IPS-18c (cell line): ENCODE measurements at regions not wholly inside any gene's neighbourhood (a gene's known extent, or its start where the extent isn't known, plus 50 kb on each side); places are given as distances from the start of the nearest gene placed in this dataset.

Experiments used
- H3K4me3 ChIP-seq: 2 replicates; pipeline ENCODE4 v1.7.0; 2013; ENCODE audit warnings: low read depth, mild to moderate bottlenecking, low read length, moderate library complexity; ENCODE audit not compliant: insufficient read depth
- H3K9me3 ChIP-seq: one replicate; pipeline ENCODE4 v1.6.1; 2013; ENCODE audit warnings: mild to moderate bottlenecking, low read length, moderate library complexity; ENCODE audit not compliant: control insufficient read depth, insufficient read depth

GRCh38 chr9:107620801-107621200, 131.2 kb upstream of the KLF4 start:
- Histone ChIP-seq H3K4me3 (no peak overlapping the region), H3K9me3 (no peaks in the 10 kb centered on the region)

GRCh38 chr9:107620236-107620635, 130.7 kb upstream of the KLF4 start:
- Histone ChIP-seq H3K4me3 (no peak overlapping the region), H3K9me3 (no peaks in the 10 kb centered on the region)

GRCh38 chr9:107615321-107615720, 125.8 kb upstream of the KLF4 start:
- H3K9me3 ChIP-seq: no peaks in the 10 kb centered on the region
- H3K4me3 ChIP-seq: no peak overlapping the region

DNA sequence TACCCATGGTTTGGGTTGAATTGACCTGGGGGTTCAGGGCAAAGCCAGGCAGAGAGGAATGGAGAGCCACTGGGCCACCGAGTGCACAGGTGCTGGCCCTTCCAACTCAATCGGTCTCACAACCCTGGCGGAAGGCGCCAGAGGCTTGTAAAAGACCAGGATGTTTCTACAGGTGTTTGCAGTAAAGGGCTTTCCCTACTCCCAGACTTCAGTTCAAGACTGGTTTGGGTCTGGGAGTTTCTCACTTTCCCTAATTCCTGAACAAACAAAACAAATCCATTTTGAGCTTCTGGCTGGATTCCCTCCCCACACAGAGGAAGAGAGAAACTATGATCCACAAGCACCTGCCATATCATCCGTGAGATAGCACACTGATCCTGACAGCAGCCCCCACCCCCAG, 125.2 kb upstream of the KLF4 start:
- Histone ChIP-seq H3K9me3 (no peaks in the 10 kb centered on the region), H3K4me3 (no peak overlapping the region)

DNA sequence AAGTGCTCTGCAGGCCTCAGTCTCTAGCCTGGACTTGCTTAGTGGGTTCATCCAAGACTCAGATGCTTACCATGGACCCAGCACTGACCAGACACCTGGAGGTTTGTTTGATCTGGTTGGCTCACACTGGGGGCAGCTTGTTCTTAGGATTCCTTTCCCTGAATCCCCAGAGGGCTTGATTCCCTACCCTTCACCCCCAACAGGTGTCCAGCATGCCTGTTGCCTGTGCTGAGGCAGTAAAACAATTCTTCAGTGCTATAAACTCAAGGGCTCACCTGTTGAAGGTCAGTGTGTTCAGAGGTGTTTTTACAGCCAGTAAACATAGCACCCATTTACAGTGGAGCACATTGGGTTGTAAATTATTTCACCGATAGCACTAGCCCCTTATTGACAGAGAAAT, 123.8 kb upstream of the KLF4 start:
- Histone ChIP-seq H3K4me3 (no peak overlapping the region), H3K9me3 (no peaks in the 10 kb centered on the region)

GRCh38 chr9:107612136-107612535, 122.6 kb upstream of the KLF4 start:
- Histone ChIP-seq H3K4me3 (no peak overlapping the region), H3K9me3 (no peaks in the 10 kb centered on the region)

GRCh38 chr9:107609547-107609946, 120.0 kb upstream of the KLF4 start:
- no peak overlapping the region for H3K4me3 ChIP-seq
- no peaks in the 10 kb centered on the region for H3K9me3 ChIP-seq

- no peak overlapping the region for H3K4me3 ChIP-seq
Observed at GRCh38 chr9:107606149-107606790, 116.7 kb upstream of the KLF4 start.

GRCh38 chr9:107605041-107605440, 115.5 kb upstream of the KLF4 start:
- no peak overlapping the region for H3K4me3 ChIP-seq
- H3K9me3 ChIP-seq: peaks cover 2% of the 10 kb centered on the region

More at GRCh38 chr9:107606149-107606790, 116.7 kb upstream of the KLF4 start:
- peaks cover 2% of the 10 kb centered on the region for H3K9me3 ChIP-seq

- no peak overlapping the region for H3K4me3 ChIP-seq
- peaks cover 2% of the 10 kb centered on the region for H3K9me3 ChIP-seq
Observed at GRCh38 chr9:107603281-107603680, 113.7 kb upstream of the KLF4 start.

GRCh38 chr9:107600060-107600573, 110.5 kb upstream of the KLF4 start:
- H3K9me3 ChIP-seq: peaks cover 2% of the 10 kb centered on the region
- H3K4me3 ChIP-seq: no peak overlapping the region

DNA sequence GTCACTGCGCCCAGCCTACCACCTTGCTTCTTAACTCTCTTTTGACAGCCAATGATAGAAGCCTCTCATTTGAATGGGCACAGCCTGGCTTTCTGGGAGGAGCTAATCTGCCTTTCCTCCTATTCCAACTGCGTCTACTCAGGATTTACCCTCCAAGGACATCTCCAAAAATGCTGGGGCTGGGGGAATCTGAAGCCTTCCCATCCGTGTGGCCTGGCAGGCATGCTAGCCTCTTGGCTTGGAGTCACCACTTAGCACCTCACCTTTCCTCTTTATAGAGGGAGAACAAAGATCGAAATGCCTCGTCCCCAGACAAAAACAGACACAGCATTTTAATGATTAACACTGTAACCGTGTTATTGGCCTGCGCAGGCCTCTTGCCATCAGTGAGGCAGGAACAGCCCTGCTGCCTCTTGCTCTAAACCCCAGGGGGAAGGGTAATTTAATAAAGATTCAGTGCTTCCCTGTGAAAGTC, 108.2 kb upstream of the KLF4 start:
- H3K9me3 ChIP-seq: no peaks in the 10 kb centered on the region
- H3K4me3 ChIP-seq: no peak overlapping the region

GRCh38 chr9:107594908-107595530, 105.5 kb upstream of the KLF4 start:
- H3K9me3 ChIP-seq: no peaks in the 10 kb centered on the region
- H3K4me3 ChIP-seq: no peak overlapping the region

DNA sequence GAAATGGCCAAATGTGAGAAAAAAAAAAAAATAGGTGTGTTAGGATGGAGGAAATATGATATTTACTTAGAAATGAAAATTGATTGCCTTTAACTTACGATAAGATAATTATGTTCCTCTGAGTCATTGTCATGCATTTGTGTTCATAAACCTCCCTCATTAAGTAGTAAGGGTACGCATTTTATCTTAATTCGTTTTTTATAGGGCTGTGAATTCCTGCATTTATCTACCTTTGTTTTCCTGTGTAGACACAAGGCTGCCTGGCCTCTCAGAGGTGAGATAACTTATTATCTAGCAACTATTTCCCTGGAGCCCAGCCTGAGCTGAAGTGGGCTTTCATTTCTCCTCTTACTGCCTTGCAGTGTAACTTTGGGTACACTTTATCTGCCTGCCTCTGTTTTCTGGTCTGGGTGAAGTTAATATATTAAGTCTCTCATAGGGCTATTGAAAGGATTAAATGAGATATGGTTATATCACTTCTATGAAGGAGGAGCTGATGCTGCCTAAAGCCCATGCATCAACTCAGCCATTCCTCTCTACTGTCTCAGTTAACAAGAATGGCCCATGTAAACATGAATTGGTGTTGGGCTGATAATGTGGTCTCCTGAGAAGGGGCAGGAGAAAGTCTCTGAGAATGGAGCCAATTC, 103.8 kb upstream of the KLF4 start:
- Histone ChIP-seq H3K9me3 (no peaks in the 10 kb centered on the region), H3K4me3 (no peak overlapping the region)

DNA sequence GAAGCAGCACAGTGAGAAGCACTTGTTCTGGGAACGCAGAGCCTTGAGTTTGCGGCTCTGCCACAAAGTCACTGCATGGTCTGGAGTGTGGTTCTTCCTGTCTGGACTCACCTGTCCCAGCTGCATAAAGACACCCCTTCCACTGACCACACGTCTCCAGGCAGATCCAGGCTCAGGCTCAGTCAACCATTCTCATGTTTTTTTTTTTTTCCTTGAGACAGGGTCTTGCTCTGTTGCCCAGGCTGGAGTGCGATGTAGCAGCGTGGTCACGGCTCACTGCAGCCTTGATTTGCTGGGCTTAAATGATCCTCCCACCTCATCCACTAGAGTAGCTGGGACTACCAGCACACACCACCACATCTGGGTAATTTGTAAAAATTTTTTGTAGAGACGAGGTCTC, 102.9 kb upstream of the KLF4 start:
- H3K9me3 ChIP-seq: no peaks in the 10 kb centered on the region

GRCh38 chr9:107591781-107592180, 102.2 kb upstream of the KLF4 start:
- H3K9me3 ChIP-seq: no peaks in the 10 kb centered on the region
- H3K4me3 ChIP-seq: no peak overlapping the region

More for the DNA sequence above, 102.9 kb upstream of the KLF4 start:
- H3K4me3 ChIP-seq: no peak overlapping the region

DNA sequence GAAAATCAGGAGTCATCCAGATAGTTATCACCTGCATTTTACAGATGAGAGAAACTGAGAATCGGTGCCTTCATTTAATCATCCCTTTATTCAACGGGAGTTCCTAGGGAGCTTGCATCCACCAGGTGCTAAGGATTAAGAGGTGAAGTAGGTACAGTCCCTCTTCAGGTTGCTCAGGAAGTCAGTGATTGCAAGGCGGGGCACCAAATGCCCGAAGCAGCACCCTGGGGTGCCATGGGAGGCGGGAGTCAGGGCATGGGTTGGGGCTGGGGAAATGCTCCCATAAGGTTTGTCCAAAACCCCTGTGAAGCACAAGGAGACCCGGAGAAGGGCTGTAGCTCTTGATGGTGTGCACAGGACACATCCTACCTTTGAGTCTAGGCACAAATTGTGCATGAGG, 98.8 kb upstream of the KLF4 start:
- Histone ChIP-seq H3K9me3 (no peaks in the 10 kb centered on the region), H3K4me3 (no peak overlapping the region)
